Activated naive CD8-positive, alpha-beta T cell treated with anti-CD3 and anti-CD28 coated beads, Interleukin-2, amount 50 U/mL, for 16 hours (primary cell): ENCODE measurements at regions not wholly inside any gene's neighbourhood (a gene's known extent, or its start where the extent isn't known, plus 50 kb on each side); places are given as distances from the start of the nearest gene placed in this dataset.

Experiments used
- DNase-seq: peaks from one replicate; pipeline ENCODE4 v3.0.0-alpha.2; 2020; ENCODE audit warnings: low read depth, low spot score

DNA sequence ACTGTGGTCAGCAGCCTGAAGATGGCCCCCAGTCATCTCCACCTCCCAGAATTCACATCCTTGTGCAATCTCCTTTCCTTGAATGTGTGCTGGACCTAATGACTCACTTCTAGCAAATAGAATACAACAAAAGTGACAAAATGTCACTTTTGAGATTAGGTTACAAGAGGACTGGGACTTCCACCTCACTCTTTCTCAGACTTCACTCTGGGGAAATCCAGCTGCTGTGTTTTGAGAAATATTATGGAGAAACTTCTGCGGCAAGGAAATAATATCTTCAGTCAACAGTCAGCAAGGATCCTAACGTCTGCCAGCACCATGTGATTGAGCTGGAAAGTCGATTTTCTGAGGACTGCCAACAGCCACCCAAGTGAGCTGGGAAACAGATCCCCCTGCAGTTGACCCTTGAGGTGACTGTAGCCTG lies 70.5 kb upstream of the GADD45A start:
- DNase-seq: no peak

DNA sequence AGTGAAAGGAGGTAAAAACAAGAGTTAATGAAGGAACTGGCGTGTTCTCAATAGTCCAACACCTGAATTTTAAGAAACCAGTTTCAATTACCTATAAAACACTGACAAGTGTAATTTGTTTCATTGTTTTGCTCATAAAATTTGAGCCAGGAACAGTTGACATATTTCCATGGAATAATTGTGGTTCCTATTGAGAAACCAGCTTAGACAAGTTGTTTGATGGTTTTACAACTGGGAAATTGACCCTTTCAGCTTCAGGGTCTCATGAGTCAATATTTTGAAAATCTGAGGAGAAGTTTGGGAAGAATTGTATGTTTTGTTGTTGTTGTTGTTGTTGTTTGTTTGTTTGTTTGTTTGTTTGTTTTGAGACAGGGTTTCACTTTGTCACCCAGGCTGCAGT lies 69.1 kb upstream of the GADD45A start:
- no peak for DNase-seq

DNA sequence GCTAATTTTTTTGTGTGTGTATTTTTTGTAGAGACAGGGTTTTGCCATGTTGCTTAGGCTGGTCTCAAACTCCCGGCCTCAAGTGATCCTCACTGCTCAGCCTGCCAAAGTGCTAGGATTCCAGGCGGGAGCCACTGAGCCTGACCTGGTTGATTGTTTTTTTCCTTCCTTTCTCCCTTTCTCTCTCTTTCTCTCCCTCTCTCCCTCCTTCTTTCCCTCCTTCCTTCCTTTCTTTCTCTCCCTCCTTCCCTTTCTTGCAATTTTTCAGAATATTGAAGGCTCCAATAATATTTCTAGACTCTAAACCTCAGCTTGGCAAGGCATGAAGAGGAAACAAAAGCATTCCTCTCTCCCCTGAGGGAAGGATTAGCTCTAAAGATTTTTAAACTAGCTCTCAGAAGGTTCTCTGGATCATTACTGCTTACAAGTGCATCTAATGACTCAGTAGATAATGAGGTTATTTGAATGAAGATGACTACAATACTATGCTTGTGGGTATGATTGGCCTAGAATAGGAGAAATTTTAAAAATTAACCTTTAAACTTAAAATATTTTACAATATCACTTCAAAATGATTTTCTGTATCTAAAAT lies 68.5 kb upstream of the GADD45A start:
- no peak for DNase-seq

DNA sequence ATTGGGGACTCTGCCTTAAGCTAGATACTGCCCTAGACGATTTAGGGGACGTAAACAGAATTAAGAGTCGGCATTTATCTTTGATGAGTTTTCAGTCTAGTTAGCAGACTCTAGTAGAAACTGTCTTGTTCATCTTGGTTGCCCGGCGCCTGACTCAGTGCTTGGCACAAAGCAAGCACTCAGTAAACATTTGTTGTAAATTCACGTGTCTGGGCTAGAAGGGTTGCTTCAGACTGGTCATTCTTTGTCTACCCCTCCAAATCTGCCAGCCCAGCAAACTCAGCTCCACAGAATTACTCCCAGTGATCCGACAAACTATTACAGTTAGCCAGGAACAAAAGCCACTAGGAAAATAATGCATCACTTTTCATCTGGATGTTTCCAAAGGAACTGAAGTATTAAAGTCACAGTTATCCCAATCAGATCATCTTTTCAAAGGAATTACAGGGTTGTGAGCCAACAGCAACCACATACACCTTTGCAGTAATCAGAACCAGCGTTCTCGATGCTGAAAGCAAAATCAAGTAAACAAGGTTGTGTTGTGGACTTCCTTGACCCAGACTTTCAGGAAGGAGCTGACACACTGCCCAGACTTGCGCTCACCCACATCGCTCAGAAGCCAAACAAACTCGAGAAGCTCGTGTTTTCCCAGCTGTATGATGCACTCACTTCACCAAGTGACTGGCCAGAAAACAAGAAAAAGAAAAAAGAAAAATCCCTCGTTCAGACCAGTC lies 66.5 kb upstream of the GADD45A start:
- no peak for DNase-seq

DNA sequence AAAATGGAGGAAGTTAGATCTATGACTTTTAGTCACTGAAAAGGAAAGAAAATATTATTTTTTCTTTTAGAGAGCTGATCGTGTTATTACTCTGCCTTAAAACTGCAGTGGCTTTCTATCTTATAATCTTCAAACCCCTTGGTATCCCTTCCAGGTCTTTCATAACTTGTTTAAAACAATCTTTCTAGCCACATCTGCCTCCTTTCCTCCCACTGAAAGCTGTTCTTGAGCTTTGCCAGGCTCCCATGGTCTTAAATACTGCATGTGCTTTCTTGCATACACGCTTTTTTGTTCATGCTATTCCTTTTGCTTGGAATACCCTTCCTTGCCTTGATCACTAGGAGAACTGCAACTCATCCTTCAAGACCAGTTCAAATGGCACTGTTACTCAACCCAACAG lies 65.9 kb upstream of the GADD45A start:
- DNase-seq: no peak

DNA sequence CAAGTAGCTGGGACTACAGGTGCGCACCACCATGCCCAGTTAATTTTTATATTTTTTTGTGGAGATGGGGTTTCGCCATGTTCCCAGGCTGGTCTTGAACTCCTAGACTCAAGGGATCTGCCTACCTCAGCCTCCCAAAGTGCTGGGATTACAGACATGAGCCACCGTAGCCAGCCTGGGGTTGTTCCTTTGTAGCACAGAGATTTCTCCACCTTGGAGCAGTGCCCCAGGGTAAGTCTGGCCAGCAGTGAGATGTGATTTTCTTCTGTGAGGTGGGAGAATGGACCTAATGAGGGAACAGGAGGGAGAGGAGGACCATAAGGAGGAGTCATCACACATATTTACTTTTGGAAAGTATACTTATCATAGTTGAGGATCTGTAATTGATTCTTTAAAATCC lies 61.1 kb upstream of the GADD45A start:
- DNase-seq: no peak

DNA sequence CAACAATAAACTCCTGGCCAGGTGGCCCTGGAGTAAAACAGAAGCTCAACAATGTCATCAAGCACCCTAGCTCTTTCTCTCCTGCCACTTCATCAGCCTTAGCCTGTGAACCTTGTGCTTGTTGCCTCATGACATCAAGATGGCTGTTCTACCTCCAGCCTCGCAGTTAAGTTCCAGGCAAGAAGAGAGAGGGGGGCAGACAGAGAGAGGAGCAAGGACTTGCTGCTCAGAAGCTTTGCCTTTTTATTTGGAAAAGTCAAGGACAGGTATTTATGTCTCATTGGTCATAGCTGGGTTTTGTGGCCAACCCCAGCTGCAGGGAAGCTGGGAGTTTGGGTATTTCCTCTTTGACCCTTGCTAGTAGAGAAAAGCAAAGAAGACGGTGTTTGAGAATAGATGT lies 60.3 kb upstream of the GADD45A start:
- DNase-seq: no peak

DNA sequence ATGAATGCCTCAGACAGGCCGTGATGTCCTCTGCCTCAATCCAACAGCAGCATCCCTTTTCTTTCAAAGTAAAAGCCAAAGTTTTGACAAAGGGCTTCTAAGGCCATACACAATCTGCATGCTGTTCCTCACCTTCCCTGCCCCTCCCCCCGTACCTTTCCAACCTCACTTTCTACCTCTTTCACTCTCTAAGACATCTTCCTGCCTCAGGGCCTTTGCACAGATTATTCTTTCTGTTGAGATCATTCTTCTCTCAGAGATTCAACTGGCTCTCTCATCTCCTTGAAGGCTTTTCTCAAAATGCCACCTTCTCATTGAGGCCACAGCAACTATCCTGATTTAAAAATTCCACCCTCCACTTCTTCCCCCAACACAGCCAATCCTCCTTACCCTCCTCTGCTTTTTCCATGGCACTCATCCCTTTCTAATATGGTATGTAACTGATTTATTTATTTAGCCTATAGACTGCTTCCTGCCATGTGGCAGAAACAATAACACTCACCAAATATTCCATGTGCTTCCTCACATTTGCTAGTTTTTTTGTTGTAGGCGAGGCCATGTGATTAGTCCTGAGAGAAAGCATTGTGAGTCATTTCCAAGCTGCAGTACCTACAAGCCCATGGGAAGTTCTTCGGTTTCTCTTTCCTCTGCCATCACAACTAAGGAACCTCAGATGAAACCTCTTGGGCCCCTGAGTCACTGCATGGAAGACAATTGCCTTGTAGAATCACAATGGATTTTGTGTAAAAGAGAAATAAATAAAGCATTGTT lies 58.7 kb upstream of the GADD45A start:
- no peak for DNase-seq

GRCh38 chr1:67626861-67627235 lies 58.2 kb upstream of the GADD45A start:
- DNase-seq: no peak

DNA sequence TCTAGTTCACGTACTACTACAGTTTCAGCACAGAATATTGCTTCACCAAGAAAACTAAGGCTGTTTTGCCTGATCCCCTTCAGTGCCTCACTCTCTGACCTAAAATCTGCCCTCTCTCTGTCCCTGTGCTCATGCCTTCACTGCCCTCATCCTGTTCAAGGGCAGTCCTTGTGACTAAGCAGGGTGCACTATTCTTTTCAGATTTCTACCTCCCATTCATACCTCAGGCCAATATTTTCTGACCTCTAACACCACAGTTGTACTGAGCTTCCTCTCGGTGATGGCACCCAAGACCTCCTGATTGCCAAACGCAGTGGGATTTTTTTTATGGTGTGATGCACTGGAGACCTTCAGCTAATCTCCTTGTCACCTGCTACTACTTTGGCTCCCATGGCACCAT lies 57.7 kb upstream of the GADD45A start:
- DNase-seq: no peak

DNA sequence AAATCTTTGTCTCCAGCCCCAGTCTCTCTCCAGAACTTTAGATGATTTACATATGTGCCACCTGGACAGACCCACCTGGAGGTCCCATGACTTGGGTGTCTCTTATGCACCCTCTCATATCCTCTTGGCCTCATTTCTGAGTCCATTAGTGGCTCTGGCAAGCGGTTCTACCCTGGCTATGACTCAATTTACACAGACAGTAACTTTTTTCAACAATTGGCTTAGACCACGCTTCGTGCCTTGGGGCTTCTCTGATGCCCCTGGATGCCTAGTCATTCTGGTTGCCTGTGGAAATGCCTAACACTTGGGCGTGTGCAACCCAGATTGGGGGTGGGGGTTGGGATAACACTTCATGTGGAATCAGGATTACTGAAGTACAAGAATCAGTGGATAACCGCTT lies 57.1 kb upstream of the GADD45A start:
- no peak for DNase-seq

DNA sequence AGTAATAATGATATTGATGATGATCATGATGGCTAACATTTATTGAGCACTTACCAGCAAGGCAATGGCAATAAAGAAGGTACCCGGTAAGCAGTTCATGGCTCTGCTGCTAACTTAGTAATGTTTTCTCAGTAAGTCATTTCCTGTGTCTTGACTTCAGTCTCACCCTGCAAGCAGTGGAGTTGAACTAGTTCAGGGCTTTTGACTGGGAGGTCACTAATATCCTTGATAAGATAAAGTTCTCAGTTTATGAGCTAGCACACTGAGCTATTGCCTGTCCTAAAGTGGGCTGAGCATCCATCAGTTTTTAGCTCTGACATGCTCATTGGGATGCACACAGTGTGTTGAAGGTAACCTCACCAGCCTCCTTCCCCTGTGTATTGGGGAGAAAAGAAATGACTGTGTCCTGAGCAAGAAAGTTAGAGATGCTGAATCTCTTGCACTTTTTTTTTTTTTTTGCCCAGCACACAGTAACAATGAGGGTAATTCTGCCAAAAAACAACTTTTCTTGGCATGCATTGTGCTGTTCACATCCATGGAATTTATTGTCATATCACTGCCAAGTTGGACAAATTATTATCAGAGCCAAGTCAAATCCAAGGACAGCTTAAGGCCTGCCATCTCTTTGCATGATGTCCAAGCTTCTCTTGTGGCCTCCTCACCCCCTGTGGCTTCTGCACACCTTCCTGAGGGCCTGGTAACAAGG lies 55.5 kb upstream of the GADD45A start:
- no peak for DNase-seq

DNA sequence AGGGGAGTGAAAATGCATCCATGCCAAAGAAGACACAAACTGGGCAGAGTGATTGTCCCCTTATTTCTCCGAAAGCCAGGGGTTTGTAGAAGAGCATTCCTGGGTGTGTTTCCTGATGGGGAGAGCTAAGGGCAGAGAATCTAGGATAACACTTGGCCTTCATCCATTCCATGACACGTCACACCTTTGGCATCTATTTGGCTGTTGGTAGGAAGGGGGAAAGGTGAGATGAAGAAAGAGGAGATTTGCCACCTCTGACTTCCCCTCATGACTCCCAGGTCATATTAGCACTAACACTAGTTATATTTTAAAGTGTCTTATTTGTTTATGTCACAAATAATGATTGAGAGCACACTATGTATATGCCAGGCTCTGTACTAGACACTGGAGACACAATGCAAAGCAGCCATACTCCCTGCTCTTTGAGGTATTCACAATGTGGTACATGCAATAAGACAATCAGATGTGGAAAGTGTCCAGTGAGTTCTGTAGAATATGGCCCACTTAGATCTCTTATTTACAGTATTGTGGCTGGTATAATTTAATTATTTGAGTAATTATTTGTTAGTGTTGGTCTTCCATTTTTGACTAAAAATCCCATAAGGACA lies 54.5 kb upstream of the GADD45A start:
- DNase-seq: no peak

DNA sequence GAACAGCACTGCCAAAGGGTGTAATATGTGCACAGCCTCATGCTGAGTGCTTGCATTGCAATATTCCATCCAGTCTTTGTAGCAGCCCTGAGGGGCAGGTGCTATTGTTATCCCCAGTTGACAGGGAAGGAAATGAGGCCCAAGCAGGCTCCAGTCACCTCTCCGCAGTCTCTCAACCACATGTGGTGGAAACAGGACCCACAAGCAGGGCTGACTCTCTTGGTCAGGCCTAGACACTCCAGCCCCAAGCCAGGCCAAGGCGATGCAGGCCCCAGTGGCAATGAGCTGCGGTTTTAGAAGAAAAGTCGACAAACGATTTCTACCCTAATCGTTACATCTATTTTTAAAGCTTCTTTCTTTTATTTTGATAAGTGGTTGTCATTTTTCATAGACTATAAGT lies 52.6 kb upstream of the GADD45A start:
- no peak for DNase-seq

GRCh38 chr1:67632811-67633655 lies 52.0 kb upstream of the GADD45A start:
- no peak for DNase-seq

DNA sequence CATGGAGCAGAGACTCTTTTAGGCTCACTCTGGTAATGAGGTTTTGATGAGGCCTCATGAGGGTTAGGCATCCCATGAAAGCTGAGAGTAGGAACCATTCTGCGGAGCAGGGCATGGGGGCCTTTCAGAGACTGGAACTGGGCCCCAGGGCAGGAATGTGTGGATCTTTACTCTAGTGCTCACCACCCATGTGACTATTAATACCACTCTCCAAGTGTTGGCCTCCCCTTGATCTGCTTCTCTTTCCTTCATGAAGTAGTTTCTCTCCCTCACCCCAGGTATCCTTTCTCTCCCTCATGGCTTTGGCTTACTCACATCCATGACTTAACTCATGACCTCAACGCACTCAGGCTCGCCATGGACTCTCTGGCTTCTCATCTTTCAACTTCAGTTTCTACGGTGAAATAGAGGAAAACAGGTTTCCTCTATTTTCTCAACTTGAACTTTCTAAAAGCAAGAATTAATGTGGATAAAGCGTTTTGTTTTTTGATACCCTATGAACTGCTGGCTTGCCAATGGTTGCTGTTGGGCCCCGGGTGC lies 50.5 kb upstream of the GADD45A start:
- DNase-seq: no peak

- DNase-seq: no peak
Measured at GRCh38 chr1:67635055-67635809, 49.8 kb upstream of the GADD45A start.
